GM19023 (cell line): ENCODE measurements at regions not wholly inside any gene's neighbourhood (a gene's known extent, or its start where the extent isn't known, plus 50 kb on each side); places are given as distances from the start of the nearest gene placed in this dataset.

Experiments used
- ATAC-seq: cut with Tn5 transposase; IDR thresholded peaks from one replicate; pipeline ENCODE4 v1.9.1; 2021; ENCODE audit warnings: mild to moderate bottlenecking, moderate library complexity; ENCODE audit not compliant: unreplicated experiment

- no peak for ATAC-seq
Observed at GRCh38 chr4:59831746-59832145, 1368.4 kb upstream of the ADGRL3 start.

- ATAC-seq: no peak
Observed at GRCh38 chr4:59834943-59835342, 1365.2 kb upstream of the ADGRL3 start.

- no peak for ATAC-seq
Observed at GRCh38 chr4:59837751-59838150, 1362.4 kb upstream of the ADGRL3 start.

GRCh38 chr4:59838236-59838635 is 1361.9 kb upstream of the ADGRL3 start:
- ATAC-seq: no peak

GRCh38 chr4:59841698-59842097 is 1358.4 kb upstream of the ADGRL3 start:
- ATAC-seq: no peak

- ATAC-seq: no peak
Observed at GRCh38 chr4:59848457-59848856, 1351.7 kb upstream of the ADGRL3 start.

GRCh38 chr4:59855630-59856352 is 1344.3 kb upstream of the ADGRL3 start:
- no peak for ATAC-seq

GRCh38 chr4:59869056-59869455 is 1331.1 kb upstream of the ADGRL3 start:
- no peak for ATAC-seq

GRCh38 chr4:59869559-59869958 is 1330.6 kb upstream of the ADGRL3 start:
- ATAC-seq: no peak

- ATAC-seq: no peak
Observed at GRCh38 chr4:59881632-59882031, 1318.5 kb upstream of the ADGRL3 start.

GRCh38 chr4:59904331-59904730 is 1295.8 kb upstream of the ADGRL3 start:
- ATAC-seq: no peak

GRCh38 chr4:59920416-59920815 is 1279.7 kb upstream of the ADGRL3 start:
- no peak for ATAC-seq

GRCh38 chr4:59925290-59925689 is 1274.8 kb upstream of the ADGRL3 start:
- ATAC-seq: no peak

- ATAC-seq: no peak
Observed at GRCh38 chr4:59936566-59936965, 1263.6 kb upstream of the ADGRL3 start.

GRCh38 chr4:59938166-59938565 is 1262.0 kb upstream of the ADGRL3 start:
- no peak for ATAC-seq

GRCh38 chr4:59945277-59945676 is 1254.8 kb upstream of the ADGRL3 start:
- ATAC-seq: no peak

GRCh38 chr4:59945716-59946115 is 1254.4 kb upstream of the ADGRL3 start:
- ATAC-seq: no peak

- ATAC-seq: no peak
Observed at GRCh38 chr4:59956366-59956765, 1243.8 kb upstream of the ADGRL3 start.

GRCh38 chr4:59960143-59960542 is 1240.0 kb upstream of the ADGRL3 start:
- no peak for ATAC-seq

- no peak for ATAC-seq
Observed at GRCh38 chr4:59966758-59967157, 1233.4 kb upstream of the ADGRL3 start.

- ATAC-seq: no peak
Observed at GRCh38 chr4:59968796-59969195, 1231.3 kb upstream of the ADGRL3 start.

- no peak for ATAC-seq
Observed at GRCh38 chr4:59969909-59970308, 1230.2 kb upstream of the ADGRL3 start.

- no peak for ATAC-seq
Observed at GRCh38 chr4:59971952-59972351, 1228.2 kb upstream of the ADGRL3 start.
